GM23338 (cell line): ENCODE measurements at regions not wholly inside any gene's neighbourhood (a gene's known extent, or its start where the extent isn't known, plus 50 kb on each side); places are given as distances from the start of the nearest gene placed in this dataset.

Source experiments
- ATAC-seq: fragments of 200-7000 bp; cut with Tn5 transposase; 3 replicates; pipeline ENCODE4 v1.9.1; 2020
- DNase-seq: peaks from one replicate; pipeline ENCODE4 v3.0.0-alpha.2; 2015; ENCODE audit warnings: low spot score
- H2AFZ ChIP-seq: fragments of 200-600 bp; sonication (generic); 2 replicates; pipeline ENCODE4 v1.8.0; 2016; ENCODE audit warnings: antibody characterized with exemption, mild to moderate bottlenecking, moderate library complexity
- H3F3A ChIP-seq: fragments of 200-600 bp; sonication (generic); replicated peaks from 2 replicates; pipeline ENCODE4 v1.8.0; 2017; ENCODE audit warnings: antibody characterized with exemption, mixed run types, low read depth
- H3K27ac ChIP-seq: fragments of 200-600 bp; sonication (generic); 2 replicates; pipeline ENCODE4 v1.6.1; 2016; ENCODE audit warnings: low read depth
- H3K27me3 ChIP-seq: fragments of 200-600 bp; sonication (generic); 2 replicates; pipeline ENCODE4 v1.8.0; 2016; ENCODE audit warnings: mild to moderate bottlenecking, mixed run types, moderate library complexity; ENCODE audit not compliant: insufficient read depth
- H3K36me3 ChIP-seq: fragments of 200-600 bp; sonication (generic); 2 replicates; pipeline ENCODE4 v1.8.0; 2016; ENCODE audit warnings: mild to moderate bottlenecking; ENCODE audit not compliant: insufficient read depth
- H3K4me1 ChIP-seq: fragments of 200-600 bp; sonication (generic); 2 replicates; pipeline ENCODE4 v1.8.0; 2016; ENCODE audit warnings: mild to moderate bottlenecking, moderate library complexity; ENCODE audit not compliant: insufficient read depth
- H3K4me2 ChIP-seq: fragments of 200-600 bp; sonication (generic); 2 replicates; pipeline ENCODE4 v1.7.1; 2017; ENCODE audit warnings: mixed run types
- H3K4me3 ChIP-seq: fragments of 200-600 bp; sonication (generic); 2 replicates; pipeline ENCODE4 v1.6.1; 2016; ENCODE audit warnings: mixed run types
- H3K79me2 ChIP-seq: fragments of 200-600 bp; sonication (generic); replicated peaks from 2 replicates; pipeline ENCODE4 v1.8.0; 2017; ENCODE audit warnings: mild to moderate bottlenecking; ENCODE audit not compliant: insufficient read depth
- H3K9me2 ChIP-seq: fragments of 200-600 bp; sonication (generic); 2 replicates; pipeline ENCODE4 v1.8.0; 2017; ENCODE audit not compliant: insufficient read depth
- H4K20me1 ChIP-seq: fragments of 200-600 bp; sonication (generic); replicated peaks from 2 replicates; pipeline ENCODE4 v1.8.0; 2017; ENCODE audit warnings: mild to moderate bottlenecking; ENCODE audit not compliant: insufficient read depth
- H3K27ac Mint-ChIP-seq: 2 replicates; pipeline ENCODE4 v1.8.0; 2020; ENCODE audit warnings: inconsistent platforms, mild to moderate bottlenecking, moderate library complexity, mixed read lengths
- H3K27me3 Mint-ChIP-seq: 3 replicates; pipeline ENCODE4 v1.8.0; 2022; ENCODE audit warnings: low read depth, mild to moderate bottlenecking, moderate library complexity, mixed read lengths, inconsistent platforms; ENCODE audit not compliant: insufficient read depth, poor library complexity
- H3K36me3 Mint-ChIP-seq: 3 replicates; pipeline ENCODE4 v1.8.0; 2021; ENCODE audit warnings: low read depth, mild to moderate bottlenecking, inconsistent platforms, moderate library complexity, mixed read lengths
- H3K4me1 Mint-ChIP-seq: 3 replicates; pipeline ENCODE4 v1.8.0; 2020; ENCODE audit warnings: mild to moderate bottlenecking, inconsistent platforms, mixed read lengths
- H3K4me3 Mint-ChIP-seq: 3 replicates; pipeline ENCODE4 v1.8.0; 2021; ENCODE audit warnings: moderate library complexity, mild to moderate bottlenecking, inconsistent platforms, mixed read lengths
- H3K9me3 Mint-ChIP-seq: 3 replicates; pipeline ENCODE4 v1.8.0; 2020; ENCODE audit warnings: moderate library complexity, mild to moderate bottlenecking, inconsistent platforms, mixed read lengths
- CREB1 ChIP-seq: fragments of 250-450 bp; sonication (Bioruptor Pico); IDR thresholded peaks from 2 replicates; pipeline ENCODE4 v1.5.0; 2020; ENCODE audit warnings: low read depth, mild to moderate bottlenecking, moderate library complexity
- CTCF ChIP-seq, 2 experiments: fragments of 200-600 bp in 1 of 2; sonication (generic) in 1 of 2; conservative IDR thresholded peaks; 2 replicates each; pipeline versions ENCODE4 v1.5.1 to v1.6.1; 2016 to 2017; ENCODE audit warnings: antibody characterized with exemption in 2 of 2, low read depth in 2 of 2, mild to moderate bottlenecking in 2 of 2, moderate library complexity in 1 of 2
- ETS1 ChIP-seq: IDR thresholded peaks from 2 replicates; pipeline ENCODE4 v1.6.1; 2016; ENCODE audit warnings: antibody characterized with exemption
- EZH2 ChIP-seq: fragments of 200-600 bp; sonication (generic); IDR thresholded peaks from one replicate; pipeline ENCODE4 v1.8.0; 2017; ENCODE audit warnings: antibody characterized with exemption, mild to moderate bottlenecking, low read depth; ENCODE audit not compliant: unreplicated experiment
- EZH2phosphoT487 ChIP-seq: fragments of 200-600 bp; sonication (generic); IDR thresholded peaks from one replicate; pipeline ENCODE4 v1.8.1; 2018; ENCODE audit warnings: antibody characterized with exemption; ENCODE audit not compliant: unreplicated experiment
- NANOG ChIP-seq: IDR thresholded peaks from 2 replicates; pipeline ENCODE4 v1.6.1; 2016; ENCODE audit warnings: antibody characterized with exemption, borderline replicate concordance
- POLR2AphosphoS5 ChIP-seq: IDR thresholded peaks from 2 replicates; pipeline ENCODE4 v1.6.1; 2016; ENCODE audit warnings: antibody characterized with exemption, low read depth
- REST ChIP-seq: IDR thresholded peaks from one replicate; pipeline ENCODE4 v1.6.1; 2018; ENCODE audit warnings: antibody characterized with exemption; ENCODE audit not compliant: unreplicated experiment
- ZNF114 ChIP-seq: fragments of 250-450 bp; sonication (Bioruptor Pico); IDR thresholded peaks from 2 replicates; pipeline ENCODE4 v1.5.0; 2020; ENCODE audit warnings: mild to moderate bottlenecking, moderate library complexity
- ZNF331 ChIP-seq: fragments of 250-450 bp; sonication (Bioruptor Pico); IDR thresholded peaks from 2 replicates; pipeline ENCODE4 v1.5.0; 2020; ENCODE audit warnings: low read depth, mild to moderate bottlenecking, moderate library complexity

DNA sequence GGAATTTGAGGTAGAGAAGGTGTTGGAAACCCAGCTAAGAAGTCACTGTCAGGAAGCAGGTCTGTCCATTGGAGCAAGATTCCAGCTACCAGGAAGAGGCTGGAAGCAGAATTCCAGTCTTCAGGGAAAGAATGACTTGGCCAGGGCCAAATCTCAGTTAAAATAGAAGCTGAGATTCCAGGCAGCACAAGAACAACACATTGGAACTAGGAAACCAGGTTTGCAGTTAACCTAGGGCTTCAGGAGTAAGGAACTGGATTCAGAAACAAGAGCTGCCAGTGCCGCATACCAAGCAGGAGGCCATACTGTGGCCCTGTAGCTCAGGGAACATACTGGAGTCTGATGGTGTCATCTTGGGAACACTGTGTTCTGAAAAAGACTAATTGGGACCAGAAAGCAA lies 73.7 kb upstream of the FUCA2 start (continued):
- no peak for TF ChIP-seq ETS1
- no peak for TF ChIP-seq REST
- TF ChIP-seq CREB1 (CRISPR knock-in tag), result no peak

DNA sequence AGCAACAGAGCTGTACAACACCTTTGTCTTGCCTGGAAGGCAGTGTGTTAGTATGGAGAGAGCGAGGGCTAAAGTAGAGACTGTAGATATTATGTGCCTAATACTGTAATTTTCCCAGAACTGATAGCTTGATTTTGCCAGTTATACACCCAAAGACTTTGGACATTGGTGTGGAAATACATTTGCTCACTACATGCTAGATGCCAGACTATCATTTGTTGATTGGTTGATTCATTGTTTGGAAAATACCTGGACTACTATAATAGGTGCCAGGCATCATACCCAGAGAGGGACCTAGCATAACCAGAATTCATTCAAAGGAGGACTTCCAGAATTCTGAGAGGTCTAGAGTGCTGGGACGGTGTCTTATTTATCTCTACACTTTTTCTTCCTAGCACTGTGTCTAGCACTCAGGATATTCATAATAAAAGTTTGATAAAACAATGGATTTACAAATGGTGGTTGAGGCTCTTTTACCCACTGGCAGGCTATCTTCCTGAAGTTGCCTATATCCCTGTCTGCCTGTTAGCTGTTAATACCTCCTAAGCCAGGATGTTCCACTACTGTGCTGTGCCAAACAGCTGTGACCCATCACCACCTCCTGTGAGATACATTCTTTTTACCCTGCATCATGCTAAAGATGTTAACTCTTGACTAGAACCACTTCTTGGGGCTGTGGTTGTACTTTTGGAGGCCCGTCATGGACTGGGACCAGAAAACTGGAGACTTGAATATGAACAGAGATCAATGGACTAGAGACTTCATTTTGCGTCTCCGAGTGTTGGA lies 72.2 kb upstream of the FUCA2 start:
- ATAC-seq (no peak), DNase-seq (no peak)
- Histone ChIP-seq H3K36me3 (no peaks in the 10 kb centered on the region), H3K4me3 (no peak overlapping the region), H3K27me3 (no peaks in the 10 kb centered on the region), H3K79me2 (no peaks in the 10 kb centered on the region), H2AFZ (no peak overlapping the region), H3K4me1 (no peaks in the 10 kb centered on the region), H3K9me2 (no peaks in the 10 kb centered on the region), H3K27ac (no peak overlapping the region), H3F3A (no peaks in the 10 kb centered on the region), H3K4me2 (no peak overlapping the region), H4K20me1 (no peaks in the 10 kb centered on the region)
- no peak overlapping the region for H3K4me3 Mint-ChIP-seq
- no peaks in the 10 kb centered on the region; the same call in 2 of the 3 replicates for H3K9me3 Mint-ChIP-seq
- H3K36me3 Mint-ChIP-seq, result no peaks in the 10 kb centered on the region
- no peaks in the 10 kb centered on the region for H3K27me3 Mint-ChIP-seq
- peaks cover 3% of the 10 kb centered on the region; the same call in 1 of the 3 replicates for H3K4me1 Mint-ChIP-seq
- no peak overlapping the region for H3K27ac Mint-ChIP-seq
- TF ChIP-seq REST, result no peak
- no peak for TF ChIP-seq ZNF331 (CRISPR knock-in tag)
- TF ChIP-seq EZH2, result no peak
- TF ChIP-seq NANOG, result no peak
- TF ChIP-seq ETS1, result no peak
- no peak for TF ChIP-seq CTCF (conservative IDR thresholded peaks at IDR 0.05; ENCODE audit: low read depth in 2 of 2)
- no peak for TF ChIP-seq ZNF114 (CRISPR knock-in tag)
- no peak for TF ChIP-seq EZH2phosphoT487
- TF ChIP-seq POLR2AphosphoS5, result no peak
- TF ChIP-seq CREB1 (CRISPR knock-in tag), result no peak
